ENCODE measurements at regions not wholly inside any gene's neighbourhood (a gene's known extent, or its start where the extent isn't known, plus 50 kb on each side); places are given as distances from the start of the nearest gene placed in this dataset.
"Not testable (repeated sequence)": the region's sequence is repeated elsewhere in the genome, so short reads cannot be mapped to it uniquely, and the experiment has no call there.

DNA sequence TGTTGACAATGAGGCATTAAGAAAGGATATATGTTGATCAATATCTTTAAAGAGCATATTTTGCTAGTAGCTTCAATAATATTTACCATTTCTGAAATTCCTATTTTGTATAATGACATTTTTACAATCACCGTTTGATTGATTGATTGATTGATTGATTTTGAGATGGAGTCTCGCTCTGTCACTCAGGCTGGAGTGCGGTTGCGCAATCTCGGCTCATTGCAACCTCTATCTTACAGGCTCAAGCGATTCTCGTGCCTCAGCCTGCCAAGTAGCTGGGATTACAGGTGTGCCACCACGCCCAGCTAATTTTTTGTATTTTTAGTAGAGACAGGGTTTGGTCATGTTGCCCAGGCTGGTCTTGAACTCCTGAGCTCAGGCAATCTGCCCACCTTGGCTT lies 150.9 kb upstream of the TEX13D start:
- DNase-seq = not testable (repeated sequence)

DNA sequence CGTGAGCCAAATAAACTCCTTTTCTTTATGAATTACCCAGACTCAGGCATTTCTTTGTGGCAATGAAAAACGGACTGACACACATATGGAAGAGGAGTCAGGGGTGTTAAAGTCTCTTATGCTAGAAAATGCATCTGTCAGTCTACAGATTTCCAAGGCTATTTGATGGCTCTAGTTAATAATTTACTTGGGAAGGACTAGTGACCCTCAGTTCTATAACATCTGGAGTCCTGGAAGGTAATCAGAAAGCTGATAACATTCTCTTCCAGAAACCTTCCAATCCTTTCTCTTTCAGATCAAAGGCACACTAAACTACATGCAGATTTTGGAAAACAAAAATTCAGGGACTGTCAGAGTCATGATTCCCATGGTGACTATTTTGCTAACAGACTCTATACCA lies 142.0 kb upstream of the TEX13D start:
- DNase-seq = no peak

- no peak for DNase-seq
Observed at GRCh38 chrX:124194199-124194598, 138.3 kb upstream of the TEX13D start.

GRCh38 chrX:124194901-124195300 lies 137.6 kb upstream of the TEX13D start:
- DNase-seq = no peak

DNA sequence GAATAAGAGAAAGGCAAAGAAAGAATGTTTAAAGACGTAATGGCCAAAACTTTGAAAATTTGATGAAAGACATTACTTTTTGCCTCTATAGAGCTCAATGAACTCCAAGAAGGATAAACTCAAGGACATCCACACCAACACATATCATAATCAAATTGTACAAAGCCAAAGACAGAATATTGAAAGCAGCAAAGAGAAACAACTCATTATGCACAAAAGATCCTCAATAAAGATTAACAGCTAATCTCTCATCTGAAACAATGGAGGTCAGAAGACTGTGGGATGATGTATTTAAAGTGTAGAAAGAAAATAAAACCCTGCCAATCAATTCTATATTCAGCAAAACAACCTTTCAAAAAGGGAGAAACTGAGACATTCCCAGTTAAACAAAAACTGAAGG lies 129.1 kb upstream of the TEX13D start:
- DNase-seq = no peak

- no peak for DNase-seq
Observed at GRCh38 chrX:124208660-124209059, 123.8 kb upstream of the TEX13D start.

DNA sequence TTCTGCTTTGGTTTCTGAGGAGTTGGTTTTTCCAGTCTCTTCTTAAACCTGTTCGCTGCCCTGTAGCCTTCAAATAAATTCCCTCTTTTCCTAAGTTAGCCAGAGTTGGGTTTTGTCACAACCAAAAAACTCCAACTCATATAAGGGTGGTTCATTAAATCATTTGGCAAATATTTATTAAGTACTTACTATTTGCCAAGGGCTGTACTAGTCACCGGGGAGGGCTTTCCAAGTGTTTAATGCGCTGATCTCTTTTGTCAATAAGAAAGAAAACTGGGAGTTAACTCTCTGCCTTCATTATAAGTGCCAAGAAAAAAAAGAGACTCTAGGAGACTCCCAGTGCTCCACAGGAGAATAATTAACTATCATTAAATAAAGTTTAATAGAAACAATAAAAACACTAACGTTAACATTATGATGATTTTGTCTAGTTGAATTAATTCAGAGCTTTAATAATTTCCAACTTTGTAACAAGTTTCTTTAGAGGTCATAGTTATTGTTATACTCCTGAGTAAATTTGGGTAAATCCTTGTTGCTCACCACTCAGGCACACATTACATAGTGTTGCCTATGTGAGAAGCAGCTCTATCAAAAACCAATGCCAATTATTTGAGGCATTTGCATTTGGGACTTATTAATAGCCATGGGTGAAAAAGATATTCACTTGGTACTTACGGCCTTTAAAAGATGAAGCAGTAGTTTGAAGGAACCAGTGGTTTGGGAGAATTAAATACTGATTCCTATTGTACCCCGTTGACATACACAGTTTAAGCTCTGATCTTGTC lies 122.5 kb upstream of the TEX13D start:
- no peak for DNase-seq

DNA sequence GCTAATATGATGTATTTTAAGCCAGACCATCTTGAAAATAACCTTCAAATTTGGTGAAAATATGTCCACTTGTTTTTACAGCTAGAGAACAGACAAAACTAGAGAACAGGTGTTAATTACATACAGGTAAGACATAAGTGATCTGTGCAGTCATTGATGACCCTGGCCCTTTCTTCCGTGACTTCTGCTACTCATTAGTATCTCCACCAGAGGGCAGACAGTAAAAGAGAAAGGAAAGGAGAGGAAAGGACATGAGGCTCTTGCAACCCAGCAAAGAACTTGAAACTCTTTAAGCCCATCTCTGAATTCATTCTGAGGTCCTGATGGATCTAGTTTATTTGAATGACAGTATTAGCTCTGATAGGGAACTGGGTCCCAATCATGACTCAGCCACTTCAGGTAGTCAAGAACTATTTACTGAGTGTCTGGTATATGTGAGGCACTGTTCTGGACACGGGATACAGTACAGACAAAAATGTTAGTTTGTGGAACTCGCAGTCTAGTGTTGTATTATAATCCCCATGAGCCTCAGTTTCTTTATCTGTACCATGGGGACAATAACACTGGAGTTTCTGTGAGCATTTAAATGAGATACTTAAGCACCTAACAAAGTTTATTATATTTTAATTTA lies 121.0 kb upstream of the TEX13D start:
- DNase-seq = peak; percentile 16

- no peak for DNase-seq
Observed at GRCh38 chrX:124212622-124213021, 119.8 kb upstream of the TEX13D start.

- DNase-seq = no peak
Observed at GRCh38 chrX:124215786-124216185, 116.7 kb upstream of the TEX13D start.

DNA sequence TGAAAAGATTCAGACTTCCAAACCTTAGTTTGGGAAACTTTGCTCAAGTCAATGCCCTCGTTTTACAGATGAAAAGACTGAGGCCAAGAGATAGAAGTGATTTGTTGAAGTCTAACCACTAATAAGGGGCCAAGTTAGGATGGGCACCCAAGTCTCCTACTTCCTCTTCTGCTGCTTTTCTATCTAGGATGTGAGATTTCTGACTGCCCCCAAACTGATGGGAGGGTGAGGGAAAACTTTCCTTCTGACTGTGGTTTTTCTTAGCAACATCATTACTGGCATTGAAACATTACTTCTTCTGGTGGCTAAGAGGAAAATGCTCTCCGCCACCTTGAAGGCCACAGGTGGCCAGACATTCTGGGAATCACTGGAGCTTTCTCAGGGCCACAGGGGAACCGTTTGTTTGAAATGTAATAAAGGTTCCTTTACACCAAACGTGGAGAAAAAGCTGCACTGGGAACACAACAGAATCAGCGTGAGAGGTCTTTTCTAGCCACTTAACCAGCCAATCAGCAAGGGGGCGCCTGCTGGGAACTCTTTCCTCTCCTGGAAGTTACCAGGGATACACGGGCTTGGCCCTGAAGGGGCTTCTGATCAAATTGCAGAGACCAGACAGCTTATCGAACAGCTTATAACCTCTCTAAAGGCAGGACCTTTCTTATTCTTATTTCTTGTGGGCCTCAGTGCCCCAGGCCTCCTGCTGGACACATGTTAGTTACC lies 115.9 kb upstream of the TEX13D start:
- DNase-seq = no peak

DNA sequence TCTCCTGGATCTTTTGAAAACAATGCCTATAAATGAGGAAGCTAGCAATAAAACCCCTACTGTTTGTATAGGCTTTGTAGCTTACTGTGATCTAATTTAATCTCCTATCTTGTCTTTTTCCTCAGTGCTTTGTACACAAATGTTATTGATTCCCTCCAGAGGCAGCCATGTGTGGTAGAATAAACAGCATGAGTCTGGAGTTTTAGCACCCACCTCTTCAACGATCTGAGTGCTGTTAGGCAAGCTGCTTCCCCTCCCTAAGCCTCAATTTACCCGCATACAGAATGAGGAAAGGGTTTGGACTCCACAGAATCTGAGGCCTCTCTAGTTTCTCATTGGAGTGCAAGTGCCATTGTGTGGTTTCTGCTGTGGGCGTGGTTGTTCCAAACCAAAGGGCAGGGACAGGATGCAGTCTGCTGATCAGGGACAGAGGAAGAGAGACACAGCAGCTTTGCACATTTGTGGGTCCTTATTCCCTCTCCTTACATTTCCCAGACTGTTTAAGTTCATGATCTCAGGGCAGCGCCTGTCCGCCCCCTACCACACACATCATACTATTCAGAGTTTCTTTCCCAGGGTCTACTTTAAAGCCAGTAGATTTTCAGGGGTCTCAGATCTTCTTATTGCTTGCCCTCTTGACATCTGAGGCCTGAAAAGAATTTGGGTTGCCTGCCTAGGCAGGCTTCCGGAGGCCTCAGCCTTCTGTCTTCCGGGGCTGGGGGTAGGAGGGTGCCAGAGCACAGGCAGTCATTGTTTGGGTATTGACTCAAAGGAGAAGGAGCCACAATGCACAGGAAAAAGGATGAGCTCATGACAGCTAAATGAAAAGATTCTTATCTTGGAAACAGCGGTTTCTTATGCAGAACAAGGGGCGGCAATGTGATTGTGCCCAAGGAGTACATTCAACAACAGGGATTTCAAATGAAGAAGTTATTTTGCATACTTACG lies 114.9 kb upstream of the TEX13D start:
- peak; percentile 22 for DNase-seq

DNA sequence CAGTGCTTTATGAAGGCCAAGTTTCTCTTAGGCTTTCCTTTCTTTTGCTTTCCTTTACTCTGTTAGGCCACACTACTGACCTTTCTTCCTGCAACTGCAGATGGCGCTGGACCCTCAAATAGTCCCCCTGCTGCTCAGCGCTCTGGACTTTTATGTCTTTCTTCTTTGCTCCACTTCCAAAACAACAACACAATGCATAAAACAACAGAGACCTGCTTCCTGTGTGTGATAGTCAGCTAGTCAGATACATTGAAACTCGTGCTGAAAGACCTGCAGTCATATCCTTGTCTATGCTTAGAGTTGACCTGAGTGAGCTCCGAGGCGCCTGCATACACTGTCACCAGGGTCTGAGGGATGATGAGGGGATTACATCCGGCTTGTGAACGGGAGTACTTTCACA lies 108.9 kb upstream of the TEX13D start:
- DNase-seq = no peak

GRCh38 chrX:124224528-124224927 lies 107.9 kb upstream of the TEX13D start:
- no peak for DNase-seq

DNA sequence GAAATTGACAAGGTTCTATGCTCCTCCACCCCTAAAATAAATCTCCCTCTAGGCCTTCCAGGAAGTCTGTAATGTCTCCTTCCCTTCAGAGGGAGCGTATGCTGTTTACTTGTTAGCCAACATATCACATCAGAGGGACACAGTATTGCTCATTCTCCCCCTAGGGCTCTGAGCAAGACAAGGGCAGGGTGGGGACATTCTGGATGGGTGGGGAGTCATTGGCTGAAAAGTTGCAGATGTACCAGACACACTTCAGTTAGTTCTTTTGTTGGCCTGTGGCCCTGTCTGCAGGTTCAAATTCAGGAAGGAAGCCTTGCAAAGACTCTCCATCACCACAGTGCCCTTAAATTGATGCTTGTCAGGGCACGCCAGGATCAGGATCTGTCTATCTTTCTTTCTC lies 106.3 kb upstream of the TEX13D start:
- DNase-seq = no peak

- DNase-seq = no peak
Observed at GRCh38 chrX:124228849-124229248, 103.6 kb upstream of the TEX13D start.

DNA sequence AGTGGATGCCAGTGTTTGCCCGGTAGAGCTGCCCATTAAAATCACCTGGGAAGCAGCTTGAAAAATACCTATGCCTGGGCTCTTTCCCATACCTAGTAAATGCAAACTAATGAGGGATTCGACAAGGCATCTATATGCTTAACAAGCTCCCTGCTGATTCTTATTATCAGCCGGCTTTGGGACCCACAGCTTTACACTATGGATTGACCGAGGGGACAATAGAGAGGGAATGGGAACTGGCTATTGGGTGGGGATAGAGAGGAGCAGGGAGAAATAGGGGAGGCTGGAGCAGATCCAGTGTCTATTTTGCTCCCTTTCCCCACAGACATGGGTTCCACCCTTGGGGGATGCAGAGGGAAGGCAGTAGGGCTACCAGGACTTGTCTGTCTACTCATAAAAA lies 103.1 kb upstream of the TEX13D start:
- peak; percentile 10 for DNase-seq

DNA sequence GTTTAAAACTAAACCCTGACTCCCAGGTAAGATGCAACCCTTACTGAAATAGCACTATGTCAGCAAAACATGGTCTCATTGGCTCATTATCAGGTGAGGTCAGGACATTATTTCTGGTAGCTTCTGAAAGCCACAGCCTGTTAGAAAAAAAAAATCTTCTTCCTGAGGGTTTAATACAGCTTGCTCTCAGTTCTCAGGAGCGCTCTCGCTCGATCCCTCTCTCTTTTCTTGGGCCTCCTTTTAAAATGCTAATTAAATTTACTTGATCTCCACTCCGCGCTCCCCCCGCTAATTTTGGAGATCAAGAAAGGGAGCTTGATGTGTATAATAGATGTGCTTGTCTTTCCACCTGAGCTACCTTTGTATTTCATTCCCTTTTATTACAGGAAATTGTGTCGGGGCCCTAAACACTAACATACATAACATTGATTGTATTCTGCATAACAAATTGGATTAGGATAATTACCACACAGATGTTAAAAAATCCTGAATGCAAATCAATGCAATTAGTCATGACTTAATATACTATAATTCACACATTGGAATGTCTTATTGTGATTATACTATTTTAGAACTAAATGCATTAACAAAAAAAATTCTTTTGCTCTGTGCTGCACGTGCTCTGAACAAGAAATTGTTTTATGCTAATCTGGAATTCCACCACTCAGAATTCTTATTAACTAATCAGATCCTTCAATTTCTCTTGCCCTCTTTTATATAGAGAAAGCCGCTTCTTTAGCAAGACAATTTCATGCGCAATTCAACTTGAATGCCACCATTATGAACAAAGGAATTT lies 101.6 kb upstream of the TEX13D start:
- no peak for DNase-seq

DNA sequence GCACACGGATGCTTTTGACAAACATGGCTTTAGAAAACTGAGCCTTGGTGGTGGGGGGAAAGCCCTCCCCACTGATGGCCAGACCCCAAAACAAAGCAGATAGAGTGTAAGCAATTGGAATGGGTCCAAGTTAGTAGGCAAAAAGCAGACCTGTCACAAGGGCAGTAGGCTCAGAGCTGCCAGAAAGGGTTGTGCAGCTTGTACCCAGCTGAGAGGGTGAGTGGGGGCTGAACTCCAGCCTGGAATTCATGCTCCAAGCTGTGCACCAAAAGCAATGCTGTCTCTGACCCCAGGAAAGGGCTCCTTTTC lies 101.1 kb upstream of the TEX13D start:
- no peak for DNase-seq

GRCh38 chrX:124232523-124233201 lies 99.8 kb upstream of the TEX13D start:
- no peak for DNase-seq

- DNase-seq = no peak
Observed at GRCh38 chrX:124234348-124234747, 98.1 kb upstream of the TEX13D start.

- no peak for DNase-seq
Observed at GRCh38 chrX:124238268-124238667, 94.2 kb upstream of the TEX13D start.

Measured in NCI-H510A (cell line).